ENCODE measurements at regions not wholly inside any gene's neighbourhood (a gene's known extent, or its start where the extent isn't known, plus 50 kb on each side); places are given as distances from the start of the nearest gene placed in this dataset.
"Not testable (repeated sequence)": the region's sequence is repeated elsewhere in the genome, so short reads cannot be mapped to it uniquely, and the experiment has no call there.

- H3K36me3 Mint-ChIP-seq; H3K4me3 Mint-ChIP-seq; H3K4me3 ChIP-seq (ENCODE audit: low read length); POLR2A ChIA-PET; H3K4me1 Mint-ChIP-seq; CTCF ChIA-PET; H3K4me1 ChIP-seq (ENCODE audit: control insufficient read depth in 2 of 2, insufficient read depth in 2 of 2, low read length in 2 of 2); ATAC-seq; H3K9me3 Mint-ChIP-seq; H3K27me3 Mint-ChIP-seq; H3K36me3 ChIP-seq (ENCODE audit: control insufficient read depth in 2 of 3, insufficient read depth in 3 of 3, low read length in 3 of 3); H3K27ac ChIP-seq (ENCODE audit: low read depth, low read length); H3K9me3 ChIP-seq (ENCODE audit: control insufficient read depth in 2 of 3, low read length in 3 of 3); H3K27ac Mint-ChIP-seq; H3K27me3 ChIP-seq (ENCODE audit: control insufficient read depth in 2 of 2, insufficient read depth in 2 of 2, low read length in 2 of 2); intact Hi-C loops (cut with micrococcal nuclease): not testable (repeated sequence)
- peak in 1 of 9 donors; percentile 7 for DNase-seq
Measured at GRCh38 chr5:70778240-70778639, 122.2 kb upstream of the SERF1A start.

Data from naive thymus-derived CD4-positive, alpha-beta T cell (primary cell).